ENCODE measurements at regions not wholly inside any gene's neighbourhood (a gene's known extent, or its start where the extent isn't known, plus 50 kb on each side); places are given as distances from the start of the nearest gene placed in this dataset.
"Not testable (repeated sequence)": the region's sequence is repeated elsewhere in the genome, so short reads cannot be mapped to it uniquely, and the experiment has no call there.

DNA sequence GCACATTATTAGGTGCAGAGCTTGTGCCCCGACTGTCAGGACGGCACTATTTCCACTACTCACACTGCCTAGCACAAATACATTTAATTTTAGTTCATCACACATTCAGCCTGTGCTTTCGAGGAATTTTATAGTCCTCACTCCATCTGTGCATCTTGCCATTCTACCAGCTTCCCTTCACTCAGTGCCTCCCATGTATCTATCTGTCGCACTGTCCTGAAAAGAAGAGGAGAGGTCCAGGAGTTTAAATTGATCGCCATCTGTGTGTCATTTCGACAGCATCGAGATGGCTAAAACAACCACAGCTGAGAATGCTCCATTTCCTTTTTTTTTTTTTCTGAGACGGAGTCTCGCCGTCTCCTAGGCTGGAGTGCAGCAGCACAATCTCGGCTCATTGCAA lies 97.6 kb upstream of the FOXN3 start:
- no peak for DNase-seq

DNA sequence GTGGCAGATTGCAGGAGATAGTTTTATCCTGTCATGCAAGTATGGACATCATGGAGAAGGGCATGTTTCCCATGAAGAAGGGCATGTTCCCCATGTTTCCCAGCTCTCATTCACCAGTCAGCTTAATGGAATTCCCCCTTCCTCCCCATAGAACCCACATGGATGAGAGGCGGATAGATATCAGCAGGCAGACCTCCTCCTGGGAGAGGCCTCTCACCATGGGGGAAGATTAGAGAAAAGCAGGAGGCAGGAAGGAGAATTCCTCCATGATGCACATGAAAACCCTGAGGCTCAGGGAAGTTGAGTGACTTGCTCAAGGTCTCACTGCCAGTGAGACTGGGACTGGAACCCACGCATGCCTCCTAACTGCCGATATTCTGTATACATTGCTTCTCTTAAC lies 92.9 kb upstream of the FOXN3 start:
- no peak for DNase-seq

DNA sequence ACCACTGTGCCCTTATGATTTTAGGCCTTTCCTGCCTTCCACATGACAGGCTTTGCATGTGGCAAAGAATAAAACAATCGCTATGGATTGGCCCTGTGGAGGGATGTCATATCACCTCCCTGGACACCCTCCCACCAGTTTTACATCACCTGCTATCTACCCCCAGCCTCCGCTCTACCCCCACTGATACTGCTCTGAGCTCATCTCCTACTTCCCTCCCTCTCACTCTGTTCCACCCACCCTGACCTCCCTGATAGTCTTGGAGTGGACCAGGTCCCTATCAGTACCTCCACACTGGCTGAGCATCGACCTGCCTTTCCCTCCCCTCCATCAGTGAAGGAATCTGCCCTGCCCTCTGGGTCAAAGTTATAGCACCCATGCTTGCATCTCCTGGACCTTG lies 91.8 kb upstream of the FOXN3 start:
- DNase-seq: no peak

DNA sequence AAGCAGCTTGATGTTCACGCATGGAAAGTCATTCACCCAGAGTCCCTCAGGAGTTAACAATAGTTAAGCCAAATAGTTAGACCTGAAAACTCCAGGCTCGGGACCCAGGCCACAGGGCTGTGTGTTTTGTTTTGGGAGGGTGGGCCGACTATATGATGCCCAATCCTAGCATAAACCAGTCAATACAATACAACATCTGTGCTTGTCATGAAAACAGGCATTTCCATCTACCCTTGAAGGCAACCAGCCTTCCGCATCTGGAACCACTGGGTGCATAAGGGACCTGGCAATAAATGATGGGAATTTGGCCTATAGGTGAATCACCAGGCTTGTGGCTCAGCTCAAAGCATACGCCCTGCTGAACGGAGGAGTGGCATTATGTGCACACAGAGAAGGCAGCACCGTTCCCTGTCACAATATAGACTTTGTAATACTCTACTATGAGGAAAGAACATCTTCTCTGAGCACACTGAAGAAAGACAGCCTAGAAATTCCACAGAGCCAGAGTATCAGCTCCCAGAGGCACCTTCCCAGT lies 91.0 kb upstream of the FOXN3 start:
- no peak for DNase-seq

DNA sequence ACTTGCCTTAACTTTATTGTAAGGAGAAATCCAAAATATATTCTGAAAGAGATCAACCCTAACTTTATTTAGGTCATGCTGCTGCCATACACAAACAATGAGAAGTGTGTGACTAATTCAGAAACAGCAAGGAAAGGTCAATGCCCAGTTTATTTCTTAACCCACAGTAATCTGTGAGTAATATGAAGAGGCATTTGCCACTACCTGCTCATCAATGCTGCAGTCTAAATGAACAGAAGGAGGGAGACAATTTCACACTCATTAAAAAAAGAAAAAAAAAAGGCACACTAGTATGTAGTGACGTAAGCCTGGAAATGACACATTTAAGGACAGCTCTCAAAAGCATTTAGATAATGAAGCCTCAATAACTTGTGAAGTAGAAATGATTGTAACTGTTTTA lies 90.5 kb upstream of the FOXN3 start:
- DNase-seq: no peak

DNA sequence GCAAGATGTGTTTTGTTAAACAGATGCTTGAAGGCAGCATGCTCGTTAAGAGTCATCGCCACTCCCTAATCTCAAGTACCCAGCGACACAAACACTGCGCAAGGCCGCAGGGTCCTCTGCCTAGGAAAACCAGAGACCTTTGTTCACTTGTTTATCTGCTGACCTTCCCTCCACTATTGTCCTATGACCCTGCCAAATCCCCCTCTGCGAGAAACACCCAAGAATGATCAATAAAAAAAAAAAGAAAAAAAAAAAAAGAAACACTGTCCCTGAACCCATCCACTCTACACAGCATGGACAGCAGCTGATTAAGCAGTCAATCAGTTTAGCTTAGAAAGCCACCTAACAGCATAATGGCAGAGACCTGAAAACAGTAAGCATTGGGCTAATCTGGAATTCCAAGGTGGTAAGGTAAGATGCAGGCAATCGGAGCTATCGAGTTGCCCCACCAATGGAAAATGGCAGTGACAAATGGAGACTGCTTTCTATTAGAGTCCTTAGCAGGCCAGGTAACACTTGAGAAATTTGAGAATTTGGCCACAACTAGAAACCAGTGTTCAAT lies 89.9 kb upstream of the FOXN3 start:
- DNase-seq: not testable (repeated sequence)

DNA sequence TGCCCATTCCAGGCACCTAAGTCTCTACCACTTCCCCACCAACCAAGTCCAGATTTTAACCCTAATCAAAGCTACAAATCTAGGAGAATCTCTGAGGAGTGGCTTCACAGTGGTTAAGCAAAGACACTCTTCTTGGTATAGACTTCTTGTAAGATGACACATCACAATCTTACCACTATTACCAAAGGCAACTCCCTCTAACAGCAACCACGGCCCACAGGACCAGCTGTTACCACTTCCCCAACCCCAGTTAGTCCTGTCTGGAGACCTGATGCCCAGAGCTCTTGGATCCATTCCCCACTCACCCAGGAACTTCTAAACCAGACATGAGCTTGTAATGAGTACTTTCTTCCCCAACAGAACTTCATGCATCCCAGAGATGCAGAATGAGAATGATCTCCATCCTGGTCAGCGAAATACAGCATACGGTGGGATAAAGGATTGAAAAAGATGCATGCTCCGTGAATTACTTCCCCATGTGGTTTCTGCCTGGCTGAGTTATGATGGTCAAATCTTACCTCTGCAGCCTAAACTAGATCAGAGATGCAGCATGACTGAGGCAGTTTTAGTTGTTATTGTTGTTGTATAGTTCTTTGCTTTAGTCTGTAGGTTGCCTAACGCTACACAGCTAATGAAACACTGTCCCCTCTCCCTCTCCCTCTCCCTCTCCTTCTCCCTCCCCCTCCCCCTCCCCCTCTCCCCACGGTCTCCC lies 87.7 kb upstream of the FOXN3 start:
- no peak for DNase-seq

DNA sequence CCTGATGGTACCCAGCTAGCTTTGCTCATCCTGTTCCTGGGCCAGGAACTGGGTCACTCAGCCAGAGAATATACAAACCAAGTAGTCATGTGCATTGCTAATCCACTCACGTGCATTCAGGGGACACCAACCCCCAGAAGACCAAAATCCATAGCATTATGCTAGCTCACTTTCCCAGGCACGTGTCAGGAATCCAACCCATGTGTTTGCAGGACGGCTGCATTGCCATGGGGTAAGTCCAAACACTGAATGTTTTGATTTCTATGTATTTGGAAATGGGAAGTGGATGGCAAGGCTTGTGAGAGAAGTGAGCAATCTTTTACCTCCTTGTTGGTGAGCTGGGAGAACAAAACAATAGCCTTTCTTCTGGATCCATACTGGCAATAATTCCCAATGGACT lies 87.1 kb upstream of the FOXN3 start:
- no peak for DNase-seq

DNA sequence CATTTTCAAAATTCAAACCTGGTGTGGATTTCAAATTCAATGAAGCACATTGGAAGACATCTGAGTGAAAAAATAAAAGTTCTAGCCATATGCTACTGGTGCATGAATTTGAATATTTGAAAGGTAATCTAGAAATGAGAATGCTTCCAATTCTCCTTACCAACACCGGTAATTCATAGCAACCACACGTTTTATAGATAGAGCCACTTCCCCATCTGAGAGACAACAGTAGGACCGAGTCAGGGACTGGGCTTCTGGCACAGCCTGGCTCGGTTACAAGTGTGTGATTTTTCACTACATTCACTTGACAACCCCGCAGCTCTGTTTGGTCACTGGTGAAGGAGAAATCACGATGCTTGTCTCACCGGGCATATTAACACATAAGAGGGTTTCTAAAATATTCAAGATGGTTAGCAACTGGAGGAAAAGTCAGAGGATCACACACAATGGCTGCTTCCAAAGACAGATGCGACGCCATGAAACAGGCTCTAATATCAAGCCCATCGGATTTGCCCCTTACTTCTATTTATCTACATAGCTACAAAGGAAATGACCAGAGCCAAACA lies 86.5 kb upstream of the FOXN3 start:
- no peak for DNase-seq

DNA sequence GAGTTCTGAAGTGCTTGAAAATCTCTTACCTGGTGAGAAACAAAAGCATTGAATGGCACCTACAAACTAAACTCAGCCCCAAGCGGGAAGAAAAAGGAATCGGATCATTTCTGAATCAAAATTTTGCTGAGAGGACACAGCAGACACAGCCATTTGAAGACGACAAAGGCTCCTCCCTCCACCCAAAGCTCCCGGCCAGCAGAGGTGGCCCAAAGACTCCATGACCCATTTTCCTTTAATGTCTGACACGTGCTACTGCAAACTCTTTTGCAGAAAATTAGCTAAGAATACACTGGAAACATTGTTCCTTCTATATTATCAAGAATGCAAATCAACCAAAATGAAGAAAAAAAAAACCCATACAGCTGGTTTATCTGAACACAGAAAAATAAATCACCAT lies 85.9 kb upstream of the FOXN3 start:
- no peak for DNase-seq

DNA sequence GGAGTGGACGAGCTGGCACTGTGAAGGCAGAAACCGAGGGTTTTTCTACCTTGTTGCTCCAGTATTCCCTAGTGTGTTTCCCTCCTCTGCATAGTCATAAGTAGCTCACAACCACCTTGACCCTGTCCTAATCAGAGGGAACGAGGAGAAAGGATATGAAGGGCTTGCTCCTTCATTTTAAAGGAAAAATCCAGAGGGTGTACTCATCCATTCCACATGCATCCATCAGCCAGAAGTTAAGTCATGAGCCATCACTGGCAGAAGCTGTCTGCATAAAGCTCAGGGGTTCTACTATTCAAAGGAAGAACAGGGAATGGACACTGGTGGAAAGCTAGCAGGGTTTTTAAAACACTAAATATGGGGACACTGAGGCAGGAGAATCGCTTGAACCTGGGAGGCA lies 84.3 kb upstream of the FOXN3 start:
- DNase-seq: no peak

DNA sequence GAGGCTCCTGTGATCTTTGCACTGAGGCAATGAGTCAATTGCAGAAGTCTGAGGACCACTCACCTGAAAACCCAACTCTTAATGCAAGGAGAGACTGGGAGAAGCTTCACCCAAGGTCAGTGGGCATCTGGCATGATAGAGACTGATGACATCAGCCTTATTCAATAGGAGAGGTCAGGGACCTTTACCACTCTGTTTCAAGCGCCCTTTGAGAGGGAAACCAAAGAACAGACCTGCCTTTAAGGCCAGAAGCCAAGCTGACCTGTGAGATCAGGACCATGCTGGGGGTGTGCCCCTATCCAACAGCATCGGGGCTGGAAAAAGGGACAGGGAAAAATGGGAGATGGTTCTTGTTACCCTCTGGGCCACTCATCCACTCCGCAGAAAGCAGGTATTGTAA lies 83.3 kb upstream of the FOXN3 start:
- no peak for DNase-seq

DNA sequence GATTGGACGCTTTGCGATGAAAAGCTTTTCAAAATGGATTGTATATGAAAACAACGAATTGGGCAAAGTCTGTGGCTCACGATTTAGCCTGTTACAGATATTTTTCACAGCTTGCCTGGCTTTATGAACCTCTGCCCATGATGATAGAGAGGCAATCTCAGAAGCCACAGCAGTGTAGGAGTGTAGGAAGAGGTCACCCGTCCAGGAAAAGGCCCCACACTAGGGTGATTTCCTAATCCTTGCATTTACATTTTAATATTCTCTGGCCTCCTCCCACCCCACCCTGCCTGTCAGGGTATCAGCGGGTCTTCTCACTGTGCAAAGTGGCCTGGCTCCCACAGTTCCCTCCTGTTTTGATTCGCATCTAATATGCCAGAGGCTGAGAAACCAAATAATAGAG lies 81.8 kb upstream of the FOXN3 start:
- DNase-seq: no peak

DNA sequence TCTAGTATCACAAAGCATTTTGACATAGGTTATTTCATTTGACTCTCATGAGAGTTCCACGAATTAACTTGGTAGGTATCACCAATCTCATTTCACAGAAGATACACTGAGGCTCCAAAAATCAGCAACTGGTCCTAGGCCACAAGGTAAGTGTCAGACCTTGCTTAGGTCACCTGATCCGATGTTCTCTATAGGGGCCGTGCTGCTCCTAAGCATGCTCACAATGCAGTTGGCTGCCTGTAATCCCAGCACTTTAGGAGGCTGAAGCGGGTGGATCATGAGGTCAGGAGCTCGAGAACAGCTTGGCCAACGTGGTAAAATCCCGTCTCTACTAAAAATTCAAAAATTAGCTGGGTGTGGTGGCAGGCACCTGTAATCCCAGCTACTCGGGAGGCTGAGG lies 78.7 kb upstream of the FOXN3 start:
- no peak for DNase-seq

DNA sequence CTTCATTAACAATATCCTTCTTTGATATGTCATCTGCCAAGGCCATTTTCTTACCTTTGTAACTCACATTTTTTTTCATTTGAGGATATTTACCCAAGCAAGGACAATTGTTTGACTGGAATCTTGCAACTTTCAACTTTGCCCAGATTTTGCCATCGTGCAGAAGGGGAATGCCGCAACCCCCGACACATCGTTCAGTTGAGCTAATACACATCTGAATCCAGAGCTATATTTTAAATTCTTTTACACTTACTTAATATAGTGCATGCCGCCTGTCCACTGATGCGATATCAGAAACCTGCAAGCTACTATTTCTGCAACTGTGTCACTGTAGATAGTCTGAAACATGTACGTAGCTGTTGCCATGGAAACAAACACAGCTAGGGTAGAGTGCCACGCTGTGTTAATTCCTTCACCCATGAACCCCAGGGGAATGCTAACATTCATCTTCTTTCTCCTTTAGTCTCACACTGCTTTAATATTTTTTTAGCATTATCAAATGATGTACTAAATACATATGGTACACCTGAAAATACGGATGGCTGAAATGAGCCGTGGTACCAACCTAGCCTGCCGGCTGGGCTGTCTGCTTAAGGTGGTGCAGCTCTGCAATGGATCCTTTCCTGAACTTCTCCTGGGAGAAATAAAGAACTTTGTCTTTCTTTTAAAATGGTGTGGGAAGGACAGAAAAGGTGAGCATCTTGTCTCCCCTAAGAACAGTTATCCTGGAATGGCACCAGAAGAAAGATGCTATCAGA lies 77.0 kb upstream of the FOXN3 start:
- no peak for DNase-seq

DNA sequence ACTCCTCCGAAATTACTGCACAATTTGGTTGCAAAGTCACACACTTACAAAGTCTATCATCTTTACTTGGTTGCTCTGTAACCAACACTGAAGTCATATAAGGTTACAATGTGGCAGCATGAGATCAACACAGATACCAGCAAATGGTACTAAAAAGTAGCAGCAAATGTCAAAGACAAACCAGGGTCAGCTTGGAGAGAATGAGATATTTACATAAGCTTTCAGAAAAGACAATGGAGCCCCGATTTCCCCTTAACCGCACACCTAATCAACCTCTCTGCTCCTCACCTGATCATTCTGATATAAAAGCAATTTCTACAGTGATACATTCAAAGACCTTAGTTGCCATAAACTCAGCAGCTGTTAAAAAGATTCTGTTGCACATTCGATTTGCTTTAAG lies 76.4 kb upstream of the FOXN3 start:
- DNase-seq: no peak

DNA sequence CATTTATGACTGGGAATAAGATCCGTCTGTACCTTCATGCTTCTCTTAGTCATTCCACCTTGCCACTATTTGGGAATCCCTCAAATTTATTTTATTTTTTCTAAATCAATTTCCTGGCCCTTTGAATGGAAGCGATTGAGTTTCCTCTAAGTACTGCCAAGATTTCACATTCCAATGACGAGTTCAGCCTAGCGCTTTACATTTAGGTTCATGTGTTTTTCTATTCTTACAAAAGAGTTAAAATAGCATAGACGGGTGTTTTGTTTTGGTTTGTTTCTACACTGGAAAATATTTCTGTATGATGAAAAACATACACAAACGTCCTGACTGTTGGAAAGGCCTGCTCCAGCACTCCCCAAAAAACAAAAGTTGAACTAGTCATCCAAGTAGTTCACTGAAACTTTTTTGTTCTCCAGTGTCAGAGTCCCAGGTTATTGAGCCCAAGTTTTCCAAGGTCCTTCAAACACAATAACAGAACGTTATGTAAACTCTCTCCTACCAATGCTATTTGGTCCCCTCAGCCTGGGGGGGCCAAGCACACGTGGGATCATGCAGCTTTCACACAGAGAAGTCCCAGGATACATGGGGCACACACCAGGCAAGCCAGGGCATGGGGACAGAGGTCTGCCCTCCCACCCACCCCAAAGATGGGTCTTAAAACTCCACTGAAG lies 74.8 kb upstream of the FOXN3 start:
- no peak for DNase-seq

DNA sequence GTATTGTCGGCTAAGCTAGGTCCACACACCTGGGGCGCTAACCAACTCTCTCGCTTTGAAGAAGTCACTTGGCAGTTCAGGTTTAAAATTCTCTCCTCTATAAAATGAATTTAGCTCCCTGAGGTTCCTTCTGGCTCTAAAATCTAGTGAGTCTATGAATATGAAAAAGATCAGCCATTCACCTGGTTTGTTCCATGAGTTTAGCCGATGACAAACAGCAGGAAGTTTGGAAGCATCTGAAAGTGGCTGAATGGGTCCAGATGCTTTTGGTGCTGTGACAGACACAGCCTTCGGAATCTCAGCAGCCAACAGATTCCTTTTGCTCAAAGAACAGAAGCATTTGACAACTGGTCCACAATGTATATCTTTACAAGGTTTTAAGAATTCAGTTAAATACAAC lies 73.4 kb upstream of the FOXN3 start:
- no peak for DNase-seq

DNA sequence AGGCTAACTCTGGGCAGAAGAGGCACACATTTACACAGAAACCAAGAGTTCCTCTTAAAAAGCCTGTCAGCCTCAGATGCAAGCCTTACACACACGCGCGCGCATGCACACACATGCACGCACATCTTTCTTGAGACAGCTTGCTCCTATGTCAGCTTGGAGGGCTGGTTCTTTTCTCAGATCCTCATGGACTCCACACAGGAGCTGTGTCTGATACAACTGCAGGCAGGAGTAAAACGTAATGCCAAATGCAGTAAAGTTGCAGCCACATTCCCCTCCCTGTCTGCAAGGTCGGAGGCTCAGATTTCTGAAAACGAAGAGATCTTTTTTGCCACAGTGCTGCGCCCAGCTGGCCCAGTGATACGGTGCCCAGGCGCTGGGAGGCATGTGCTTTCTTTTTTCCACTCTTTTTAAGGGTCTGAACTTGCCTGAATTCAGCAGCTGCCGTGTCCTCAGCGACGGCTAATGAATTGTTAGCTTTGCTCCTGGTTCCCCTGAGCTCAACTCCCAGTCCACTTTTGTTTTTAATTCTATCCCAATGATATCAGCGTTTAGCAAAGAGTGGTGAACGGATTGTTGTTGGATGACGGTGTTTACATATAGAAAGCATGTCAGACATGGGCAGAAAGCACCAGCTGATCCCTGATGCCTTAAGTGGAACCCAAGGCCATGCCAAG lies 72.9 kb upstream of the FOXN3 start:
- DNase-seq: no peak

DNA sequence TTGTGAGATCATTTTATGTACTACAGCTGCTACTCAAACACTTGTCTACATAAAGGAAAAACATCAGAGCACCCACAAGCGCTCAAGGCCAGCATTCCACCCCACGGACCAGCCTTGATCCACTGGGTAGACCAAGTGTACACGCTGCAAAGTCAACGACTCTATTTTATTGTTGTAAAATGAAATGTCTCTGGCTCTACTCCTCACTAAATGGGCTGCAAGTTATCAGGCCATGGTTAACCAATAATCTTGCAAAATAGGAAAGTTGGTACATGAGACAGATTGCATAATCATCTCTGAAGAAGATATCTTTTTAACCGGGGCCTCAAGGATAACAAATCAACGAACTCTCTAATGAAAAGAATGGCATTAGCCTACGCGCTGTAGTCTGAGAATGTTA lies 69.9 kb upstream of the FOXN3 start:
- DNase-seq: no peak

DNA sequence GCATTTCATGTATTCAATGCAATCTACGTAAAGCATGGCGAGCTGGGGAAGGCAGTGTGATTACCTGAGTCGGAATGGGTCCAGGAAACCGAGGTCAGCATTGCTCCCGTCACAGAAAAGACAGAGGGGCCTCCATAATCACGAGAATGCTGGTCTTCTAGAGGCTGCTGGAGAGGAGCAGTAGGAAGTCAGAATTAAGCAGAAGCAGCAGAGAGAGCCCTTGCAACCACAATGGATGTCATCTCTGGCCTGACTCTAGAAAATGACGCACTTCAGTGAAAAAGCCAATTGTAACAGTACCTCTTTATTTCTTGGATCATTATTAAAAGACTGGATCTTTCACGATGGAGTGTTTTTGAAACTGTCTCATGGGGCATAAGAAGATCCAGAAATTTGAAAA lies 69.5 kb upstream of the FOXN3 start:
- no peak for DNase-seq

DNA sequence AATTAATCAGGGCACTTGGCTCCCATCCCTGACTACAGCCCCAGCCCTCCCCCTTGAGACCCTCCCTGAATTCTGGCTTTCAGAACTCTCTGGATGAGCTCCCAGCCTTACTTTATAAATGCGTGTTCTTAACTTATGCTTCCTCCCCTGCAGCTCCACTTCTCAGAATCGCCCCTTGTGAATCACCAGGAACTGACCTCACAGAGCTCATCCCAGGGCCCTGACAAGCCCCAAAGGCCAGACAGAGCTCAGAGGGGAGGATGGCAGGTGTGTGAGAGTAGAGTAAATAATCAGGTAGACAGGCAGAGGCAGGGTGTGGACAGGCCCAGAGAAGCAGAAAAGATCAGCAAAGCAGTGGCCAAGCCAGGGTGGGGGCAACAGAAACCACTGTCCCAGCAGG lies 68.2 kb upstream of the FOXN3 start:
- DNase-seq: no peak

All from NCI-H2029 treated with DMSO at 0.1 percent for 48 hours (cell line).